HG03025 (cell line): ENCODE measurements at regions not wholly inside any gene's neighbourhood (a gene's known extent, or its start where the extent isn't known, plus 50 kb on each side); places are given as distances from the start of the nearest gene placed in this dataset.

Experiments used
- ATAC-seq: cut with Tn5 transposase; IDR thresholded peaks from one replicate; pipeline ENCODE4 v1.9.1; 2021; ENCODE audit warnings: mild to moderate bottlenecking, moderate library complexity; ENCODE audit not compliant: unreplicated experiment, low FRiP score

GRCh38 chr16:63050391-63050790, 1014.2 kb upstream of the CDH8 start:
- no peak for ATAC-seq

GRCh38 chr16:63038397-63039106, 1002.3 kb upstream of the CDH8 start:
- no peak for ATAC-seq

GRCh38 chr16:63037761-63038396, 1001.6 kb upstream of the CDH8 start:
- ATAC-seq, result no peak

- ATAC-seq, result no peak
Measured at GRCh38 chr16:63018581-63019223, 982.5 kb upstream of the CDH8 start.

GRCh38 chr16:63008688-63009087, 972.5 kb upstream of the CDH8 start:
- no peak for ATAC-seq

- ATAC-seq, result no peak
Measured at GRCh38 chr16:63005356-63005755, 969.1 kb upstream of the CDH8 start.

- no peak for ATAC-seq
Measured at GRCh38 chr16:62989480-62989879, 953.2 kb upstream of the CDH8 start.

- no peak for ATAC-seq
Measured at GRCh38 chr16:62985722-62986121, 949.5 kb upstream of the CDH8 start.

- no peak for ATAC-seq
Measured at GRCh38 chr16:62978451-62978850, 942.2 kb upstream of the CDH8 start.

- no peak for ATAC-seq
Measured at GRCh38 chr16:62977876-62978275, 941.6 kb upstream of the CDH8 start.

GRCh38 chr16:62974424-62974823, 938.2 kb upstream of the CDH8 start:
- ATAC-seq, result no peak

GRCh38 chr16:62970851-62971250, 934.6 kb upstream of the CDH8 start:
- no peak for ATAC-seq

- ATAC-seq, result no peak
Measured at GRCh38 chr16:62969711-62970318, 933.6 kb upstream of the CDH8 start.

GRCh38 chr16:62967611-62968010, 931.4 kb upstream of the CDH8 start:
- no peak for ATAC-seq

GRCh38 chr16:62967163-62967562, 930.9 kb upstream of the CDH8 start:
- ATAC-seq, result no peak

GRCh38 chr16:62966626-62967025, 930.4 kb upstream of the CDH8 start:
- no peak for ATAC-seq

GRCh38 chr16:62965831-62966230, 929.6 kb upstream of the CDH8 start:
- no peak for ATAC-seq

GRCh38 chr16:62963846-62964245, 927.6 kb upstream of the CDH8 start:
- ATAC-seq, result no peak

- no peak for ATAC-seq
Measured at GRCh38 chr16:62955033-62955349, 918.8 kb upstream of the CDH8 start.

GRCh38 chr16:62954144-62955032, 918.1 kb upstream of the CDH8 start:
- ATAC-seq, result no peak

- ATAC-seq, result no peak
Measured at GRCh38 chr16:62950351-62950750, 914.1 kb upstream of the CDH8 start.
